H9 (cell line): ENCODE measurements at regions not wholly inside any gene's neighbourhood (a gene's known extent, or its start where the extent isn't known, plus 50 kb on each side); places are given as distances from the start of the nearest gene placed in this dataset.

Source experiments
- DNase-seq: peaks from one replicate; pipeline ENCODE4 v3.0.0-alpha.2; 2017
- H2AFZ ChIP-seq: one replicate; pipeline ENCODE4 v1.6.1; 2013; ENCODE audit warnings: mild to moderate bottlenecking, low read length, control low read depth, moderate library complexity
- H2AK5ac ChIP-seq: 2 replicates; pipeline ENCODE4 v1.6.1; 2013; ENCODE audit warnings: low read length, control low read depth, mixed read lengths; ENCODE audit not compliant: insufficient read length
- H2BK120ac ChIP-seq: one replicate; pipeline ENCODE4 v1.6.1; 2013; ENCODE audit warnings: low read depth, mild to moderate bottlenecking, low read length, control low read depth, inconsistent platforms; ENCODE audit not compliant: poor library complexity, severe bottlenecking
- H2BK12ac ChIP-seq: 2 replicates; pipeline ENCODE4 v1.6.1; 2013; ENCODE audit warnings: low read length, control low read depth, mixed read lengths, low read depth; ENCODE audit not compliant: insufficient read length
- H2BK15ac ChIP-seq: 2 replicates; pipeline ENCODE4 v1.6.1; 2013; ENCODE audit warnings: low read depth, low read length, control low read depth
- H2BK20ac ChIP-seq: one replicate; pipeline ENCODE4 v1.6.1; 2013; ENCODE audit warnings: low read depth, mild to moderate bottlenecking, low read length, control low read depth, inconsistent platforms; ENCODE audit not compliant: poor library complexity, severe bottlenecking
- H2BK5ac ChIP-seq: 2 replicates; pipeline ENCODE4 v1.6.1; 2013; ENCODE audit warnings: low read length, control low read depth, mixed read lengths; ENCODE audit not compliant: insufficient read length
- H3K14ac ChIP-seq: 2 replicates; pipeline ENCODE4 v1.6.1; 2013; ENCODE audit warnings: low read length, control low read depth; ENCODE audit not compliant: insufficient read depth
- H3K18ac ChIP-seq: 2 replicates; pipeline ENCODE4 v1.6.1; 2013; ENCODE audit warnings: low read depth, mild to moderate bottlenecking, mixed read lengths, low read length, control low read depth; ENCODE audit not compliant: insufficient read length
- H3K23ac ChIP-seq: 2 replicates; pipeline ENCODE4 v1.6.1; 2013; ENCODE audit warnings: low read length, control low read depth, mixed read lengths, low read depth; ENCODE audit not compliant: insufficient read length
- H3K23me2 ChIP-seq: 2 replicates; pipeline ENCODE4 v1.6.1; 2013; ENCODE audit warnings: low read depth, mild to moderate bottlenecking, mixed read lengths, low read length, control low read depth; ENCODE audit not compliant: insufficient read length, poor library complexity, severe bottlenecking
- H3K27ac ChIP-seq: 2 replicates; pipeline ENCODE4 v1.5.1; 2013; ENCODE audit warnings: low read length, control low read depth, mixed read lengths, low read depth; ENCODE audit not compliant: insufficient read length
- H3K27me3 ChIP-seq: 2 replicates; pipeline ENCODE4 v1.6.1; 2013; ENCODE audit warnings: low read length, control low read depth, inconsistent platforms; ENCODE audit not compliant: insufficient read depth
- H3K4ac ChIP-seq: 2 replicates; pipeline ENCODE4 v1.6.1; 2013; ENCODE audit warnings: low read depth, mild to moderate bottlenecking, control low read depth, inconsistent platforms, low read length, moderate library complexity
- H3K4me1 ChIP-seq: 2 replicates; pipeline ENCODE4 v1.6.1; 2013; ENCODE audit warnings: low read length, control low read depth, inconsistent platforms; ENCODE audit not compliant: insufficient read depth
- H3K4me2 ChIP-seq: 2 replicates; pipeline ENCODE4 v1.6.1; 2013; ENCODE audit warnings: low read length, control low read depth, mixed read lengths; ENCODE audit not compliant: insufficient read length, insufficient read depth
- H3K56ac ChIP-seq: 2 replicates; pipeline ENCODE4 v1.6.1; 2013; ENCODE audit warnings: low read depth, mild to moderate bottlenecking, mixed read lengths, low read length, control low read depth; ENCODE audit not compliant: insufficient read length
- H3K79me1 ChIP-seq: 2 replicates; pipeline ENCODE4 v1.6.1; 2013; ENCODE audit warnings: low read depth, mild to moderate bottlenecking, moderate library complexity, low read length, control low read depth, inconsistent platforms; ENCODE audit not compliant: insufficient read depth, poor library complexity, severe bottlenecking
- H3K79me2 ChIP-seq: 2 replicates; pipeline ENCODE4 v1.6.1; 2013; ENCODE audit warnings: low read length, control low read depth, inconsistent platforms; ENCODE audit not compliant: insufficient read depth
- H3K9ac ChIP-seq: 2 replicates; pipeline ENCODE4 v1.6.1; 2013; ENCODE audit warnings: low read length, control low read depth, mixed read lengths; ENCODE audit not compliant: insufficient read length; ENCODE audit errors: extremely low read depth
- H3K9me3 ChIP-seq: one replicate; pipeline ENCODE4 v1.6.1; 2013; ENCODE audit warnings: low read depth, low read length, inconsistent platforms; ENCODE audit not compliant: control insufficient read depth
- H3T11ph ChIP-seq: one replicate; pipeline ENCODE4 v1.6.1; 2013; ENCODE audit warnings: mild to moderate bottlenecking, low read length, control low read depth, inconsistent platforms
- H4K20me1 ChIP-seq: one replicate; pipeline ENCODE4 v1.6.1; 2013; ENCODE audit not compliant: control insufficient read depth, insufficient read length, insufficient read depth
- H4K5ac ChIP-seq: 2 replicates; pipeline ENCODE4 v1.6.1; 2013; ENCODE audit warnings: low read depth, mild to moderate bottlenecking, mixed read lengths, low read length, control low read depth; ENCODE audit not compliant: insufficient read length
- H4K8ac ChIP-seq: replicated peaks from 2 replicates; pipeline ENCODE4 v1.6.1; 2013; ENCODE audit warnings: low read length, control low read depth, mixed read lengths, low read depth; ENCODE audit not compliant: insufficient read length
- H4K91ac ChIP-seq: 2 replicates; pipeline ENCODE4 v1.6.1; 2013; ENCODE audit warnings: low read depth, mild to moderate bottlenecking, moderate library complexity, mixed read lengths, low read length, control low read depth; ENCODE audit not compliant: insufficient read length
- H3K27ac Mint-ChIP-seq, 3 experiments: 2 replicates in 2 of 3; 3 replicates in 1 of 3; pipeline ENCODE4 v1.8.0; 2020 to 2021; ENCODE audit warnings: mixed read lengths in 3 of 3, mild to moderate bottlenecking in 1 of 3, moderate library complexity in 1 of 3
- H3K27me3 Mint-ChIP-seq: 2 replicates; pipeline ENCODE4 v1.8.0; 2021; ENCODE audit warnings: low read depth, mild to moderate bottlenecking, moderate library complexity, mixed read lengths
- H3K36me3 Mint-ChIP-seq, 3 experiments: 2 replicates in 2 of 3; 3 replicates in 1 of 3; pipeline ENCODE4 v1.8.0; 2020 to 2021; ENCODE audit warnings: low read depth in 3 of 3, mixed read lengths in 3 of 3; ENCODE audit not compliant: insufficient read depth in 1 of 3
- H3K4me1 Mint-ChIP-seq, 2 experiments: 2 replicates each; pipeline ENCODE4 v1.8.0; 2020; ENCODE audit warnings: mixed read lengths in 2 of 2
- H3K4me3 Mint-ChIP-seq, 2 experiments: 2 replicates in 1 of 2; 3 replicates in 1 of 2; pipeline ENCODE4 v1.8.0; 2020 to 2021; ENCODE audit warnings: mild to moderate bottlenecking in 2 of 2, mixed read lengths in 2 of 2, moderate library complexity in 1 of 2
- H3K9me3 Mint-ChIP-seq, 2 experiments: 2 replicates in 1 of 2; 3 replicates in 1 of 2; pipeline ENCODE4 v1.8.0; 2020; ENCODE audit warnings: mild to moderate bottlenecking in 2 of 2, mixed read lengths in 2 of 2, moderate library complexity in 1 of 2
- WGBS: extraction: QIAGEN DNeasy Blood & Tissue Kit; methylation state at CpG from one replicate; pipeline ENCODE4 v1.1.7; 2013; ENCODE audit warnings: missing lambda C conversion rate, low lambda C conversion rate, mixed read lengths; ENCODE audit not compliant: insufficient read length; ENCODE audit errors: extremely low coverage; 5-methylcytosine and 5-hydroxymethylcytosine counted together
- TF ChIP-seq, protein P1 (sequence below): fragments of 200-600 bp; sonication (generic); conservative IDR thresholded peaks from 3 replicates; pipeline ENCODE4 v1.8.0; 2021; ENCODE audit warnings: antibody characterized with exemption, mild to moderate bottlenecking

DNA sequence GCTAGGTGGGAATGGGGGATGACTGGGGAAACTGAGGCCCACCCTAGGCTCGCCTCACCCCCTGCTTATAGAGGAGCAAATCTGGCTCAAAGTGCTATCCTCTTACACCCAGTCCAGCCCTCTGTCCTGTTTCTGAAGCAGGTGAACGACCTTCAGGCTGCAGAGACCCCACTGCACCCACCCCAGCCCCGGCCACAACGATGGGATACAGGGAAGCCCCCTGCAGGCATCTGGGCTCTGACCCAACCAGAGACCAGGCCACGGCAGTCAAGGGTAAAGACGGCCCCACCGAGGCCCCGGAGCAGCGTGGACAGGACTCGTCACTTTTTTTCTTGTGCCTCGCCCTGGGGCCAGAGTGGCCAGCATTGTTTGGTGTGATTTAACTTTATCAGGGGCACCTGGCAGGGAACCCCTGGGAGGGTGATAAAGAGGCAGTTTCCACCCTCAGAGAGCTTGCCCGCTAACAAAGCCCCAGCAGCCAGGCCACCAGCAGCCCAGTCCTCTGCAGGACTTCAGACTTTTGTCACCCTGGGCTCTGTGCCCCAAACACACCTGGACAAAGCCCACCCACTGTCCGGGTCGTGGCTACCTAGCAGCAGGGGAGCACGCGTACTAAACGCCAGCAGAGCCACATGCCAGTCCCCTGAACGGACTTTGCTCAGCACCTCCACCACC is 612.6 kb downstream of the TBC1D22A start:
- Histone ChIP-seq H2BK15ac (no peak overlapping the region), H2BK5ac (no peak overlapping the region), H3K9ac (no peak overlapping the region), H4K5ac (no peak overlapping the region), H3K4ac (no peak overlapping the region), H3K27me3 (no peaks in the 10 kb centered on the region), H3K23me2 (no peaks in the 10 kb centered on the region), H3K23ac (no peak overlapping the region), H4K20me1 (peaks cover 2% of the 10 kb centered on the region), H3K4me2 (no peak overlapping the region), H2BK20ac (no peak overlapping the region), H3K79me2 (no peaks in the 10 kb centered on the region), H4K8ac (no peak overlapping the region), H3K9me3 (peaks cover 84% of the 10 kb centered on the region), H4K91ac (no peak overlapping the region), H2BK12ac (no peak overlapping the region), H3K14ac (no peak overlapping the region), H3K4me1 (no peaks in the 10 kb centered on the region), H2BK120ac (no peak overlapping the region), H3T11ph (no peak overlapping the region), H3K18ac (no peak overlapping the region), H3K56ac (no peak overlapping the region), H3K27ac (no peak overlapping the region), H2AFZ (no peak overlapping the region), H3K79me1 (no peaks in the 10 kb centered on the region), H2AK5ac (no peak overlapping the region)
- no CpG with 5 or more reads among the region's 18 CpGs for WGBS
- no peaks in the 10 kb centered on the region for H3K4me1 Mint-ChIP-seq
- TF ChIP-seq, protein P1, sequence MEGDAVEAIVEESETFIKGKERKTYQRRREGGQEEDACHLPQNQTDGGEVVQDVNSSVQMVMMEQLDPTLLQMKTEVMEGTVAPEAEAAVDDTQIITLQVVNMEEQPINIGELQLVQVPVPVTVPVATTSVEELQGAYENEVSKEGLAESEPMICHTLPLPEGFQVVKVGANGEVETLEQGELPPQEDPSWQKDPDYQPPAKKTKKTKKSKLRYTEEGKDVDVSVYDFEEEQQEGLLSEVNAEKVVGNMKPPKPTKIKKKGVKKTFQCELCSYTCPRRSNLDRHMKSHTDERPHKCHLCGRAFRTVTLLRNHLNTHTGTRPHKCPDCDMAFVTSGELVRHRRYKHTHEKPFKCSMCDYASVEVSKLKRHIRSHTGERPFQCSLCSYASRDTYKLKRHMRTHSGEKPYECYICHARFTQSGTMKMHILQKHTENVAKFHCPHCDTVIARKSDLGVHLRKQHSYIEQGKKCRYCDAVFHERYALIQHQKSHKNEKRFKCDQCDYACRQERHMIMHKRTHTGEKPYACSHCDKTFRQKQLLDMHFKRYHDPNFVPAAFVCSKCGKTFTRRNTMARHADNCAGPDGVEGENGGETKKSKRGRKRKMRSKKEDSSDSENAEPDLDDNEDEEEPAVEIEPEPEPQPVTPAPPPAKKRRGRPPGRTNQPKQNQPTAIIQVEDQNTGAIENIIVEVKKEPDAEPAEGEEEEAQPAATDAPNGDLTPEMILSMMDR, result no peak
- peaks cover 83 to 99% of the 10 kb centered on the region in 2 experiments for H3K9me3 Mint-ChIP-seq
- H3K36me3 Mint-ChIP-seq, result peaks cover 23 to 38% (median 29%) of the 10 kb centered on the region in 3 experiments
- DNase-seq, result no peak
- no peak overlapping the region for H3K4me3 Mint-ChIP-seq
- H3K27me3 Mint-ChIP-seq, result peaks cover 6% of the 10 kb centered on the region
- H3K27ac Mint-ChIP-seq, result no peak overlapping the region
